IMR-90 (cell line): ENCODE measurements at regions not wholly inside any gene's neighbourhood (a gene's known extent, or its start where the extent isn't known, plus 50 kb on each side); places are given as distances from the start of the nearest gene placed in this dataset.

Source experiments
- CTCF ChIP-seq: conservative IDR thresholded peaks from 2 replicates; pipeline ENCODE4 v1.5.1; 2012; ENCODE audit warnings: mild to moderate bottlenecking, low read depth, low read length, improper control_type of control experiment
- MXI1 ChIP-seq: IDR thresholded peaks from 2 replicates; pipeline ENCODE4 v1.6.1; 2012; ENCODE audit warnings: low read depth, mild to moderate bottlenecking, low read length, moderate library complexity, borderline replicate concordance
- POLR2A ChIP-seq: IDR thresholded peaks from 2 replicates; pipeline ENCODE4 v1.6.1; 2012; ENCODE audit warnings: mild to moderate bottlenecking, low read depth, low read length
- USF2 ChIP-seq: fragments of 150-350 bp; IDR thresholded peaks from 2 replicates; pipeline ENCODE4 v1.6.1; 2017; ENCODE audit warnings: mild to moderate bottlenecking, antibody characterized with exemption, low read length, low read depth
- TF ChIP-seq, protein P1 (sequence below): fragments of 150-350 bp; IDR thresholded peaks from 2 replicates; pipeline ENCODE4 v1.6.1; 2016; ENCODE audit warnings: low read depth, mild to moderate bottlenecking, low read length, moderate library complexity, borderline replicate concordance

GRCh38 chr15:31768055-31768454, 262.3 kb upstream of the CHRNA7 start:
- TF ChIP-seq POLR2A: no peak
- TF ChIP-seq MXI1: no peak
- TF ChIP-seq CTCF: no peak
- no peak for TF ChIP-seq USF2
- TF ChIP-seq, protein P1, sequence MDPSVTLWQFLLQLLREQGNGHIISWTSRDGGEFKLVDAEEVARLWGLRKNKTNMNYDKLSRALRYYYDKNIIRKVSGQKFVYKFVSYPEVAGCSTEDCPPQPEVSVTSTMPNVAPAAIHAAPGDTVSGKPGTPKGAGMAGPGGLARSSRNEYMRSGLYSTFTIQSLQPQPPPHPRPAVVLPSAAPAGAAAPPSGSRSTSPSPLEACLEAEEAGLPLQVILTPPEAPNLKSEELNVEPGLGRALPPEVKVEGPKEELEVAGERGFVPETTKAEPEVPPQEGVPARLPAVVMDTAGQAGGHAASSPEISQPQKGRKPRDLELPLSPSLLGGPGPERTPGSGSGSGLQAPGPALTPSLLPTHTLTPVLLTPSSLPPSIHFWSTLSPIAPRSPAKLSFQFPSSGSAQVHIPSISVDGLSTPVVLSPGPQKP: no peak
